SK-N-SH treated with all-trans-retinoic acid at 6 μM for 48 hours (cell line): ENCODE measurements at regions not wholly inside any gene's neighbourhood (a gene's known extent, or its start where the extent isn't known, plus 50 kb on each side); places are given as distances from the start of the nearest gene placed in this dataset.

Source experiments
- ARNTL ChIP-seq: fragments of 450-650 bp; formaldehyde crosslinking; IDR thresholded peaks from 2 replicates; pipeline ENCODE4 v1.5.0; 2020; ENCODE audit warnings: low read depth, mild to moderate bottlenecking, moderate library complexity, borderline replicate concordance
- BACH2 ChIP-seq: fragments of 250-450 bp; sonication (Bioruptor Pico); IDR thresholded peaks from 2 replicates; pipeline ENCODE4 v1.9.0; 2021; ENCODE audit warnings: mild to moderate bottlenecking, borderline replicate concordance
- CSDC2 ChIP-seq: fragments of 250-450 bp; sonication (Bioruptor Pico); IDR thresholded peaks from 2 replicates; pipeline ENCODE4 v1.5.0; 2020; ENCODE audit warnings: mild to moderate bottlenecking, moderate library complexity
- OSR1 ChIP-seq: fragments of 250-450 bp; sonication (Bioruptor Pico); IDR thresholded peaks from 2 replicates; pipeline ENCODE4 v1.8.0; 2022; ENCODE audit warnings: moderate library complexity, mild to moderate bottlenecking, inconsistent platforms
- TCF4 ChIP-seq: fragments of 250-450 bp; sonication (Bioruptor Pico); IDR thresholded peaks from 2 replicates; pipeline ENCODE4 v1.8.0; 2021; ENCODE audit warnings: mild to moderate bottlenecking, moderate library complexity, borderline replicate concordance
- TOX ChIP-seq: fragments of 250-450 bp; sonication (Bioruptor Pico); IDR thresholded peaks from 2 replicates; pipeline ENCODE4 v1.8.0; 2021; ENCODE audit warnings: mild to moderate bottlenecking, moderate library complexity, borderline replicate concordance
- ZC3H10 ChIP-seq: fragments of 250-450 bp; sonication (Bioruptor Pico); IDR thresholded peaks from 2 replicates; pipeline ENCODE4 v1.5.1; 2021; ENCODE audit warnings: mild to moderate bottlenecking, moderate library complexity
- ZFP3 ChIP-seq: fragments of 250-450 bp; sonication (Bioruptor Pico); IDR thresholded peaks from 2 replicates; pipeline ENCODE4 v1.5.0; 2020; ENCODE audit warnings: mild to moderate bottlenecking, moderate library complexity
- ZNF70 ChIP-seq: fragments of 450-650 bp; formaldehyde crosslinking; IDR thresholded peaks from 2 replicates; pipeline ENCODE4 v1.5.0; 2020; ENCODE audit warnings: mild to moderate bottlenecking, moderate library complexity
- TF ChIP-seq, protein P1 (sequence below): fragments of 250-450 bp; sonication (Bioruptor Pico); IDR thresholded peaks from 2 replicates; pipeline ENCODE4 v1.5.1; 2020; ENCODE audit warnings: low read depth, mild to moderate bottlenecking, moderate library complexity
- TF ChIP-seq, protein P2 (sequence below): fragments of 250-450 bp; sonication (Bioruptor Pico); IDR thresholded peaks from 2 replicates; pipeline ENCODE4 v1.8.0; 2020; ENCODE audit warnings: mild to moderate bottlenecking, moderate library complexity, borderline replicate concordance
- TF ChIP-seq, protein P3 (sequence below): fragments of 250-450 bp; sonication (Bioruptor Pico); IDR thresholded peaks from 2 replicates; pipeline ENCODE4 v1.8.0; 2021; ENCODE audit warnings: low read depth, mild to moderate bottlenecking, moderate library complexity, borderline replicate concordance

GRCh38 chr2:194883711-194884110 lies 773.3 kb upstream of the SLC39A10 start:
- TF ChIP-seq, protein P1, sequence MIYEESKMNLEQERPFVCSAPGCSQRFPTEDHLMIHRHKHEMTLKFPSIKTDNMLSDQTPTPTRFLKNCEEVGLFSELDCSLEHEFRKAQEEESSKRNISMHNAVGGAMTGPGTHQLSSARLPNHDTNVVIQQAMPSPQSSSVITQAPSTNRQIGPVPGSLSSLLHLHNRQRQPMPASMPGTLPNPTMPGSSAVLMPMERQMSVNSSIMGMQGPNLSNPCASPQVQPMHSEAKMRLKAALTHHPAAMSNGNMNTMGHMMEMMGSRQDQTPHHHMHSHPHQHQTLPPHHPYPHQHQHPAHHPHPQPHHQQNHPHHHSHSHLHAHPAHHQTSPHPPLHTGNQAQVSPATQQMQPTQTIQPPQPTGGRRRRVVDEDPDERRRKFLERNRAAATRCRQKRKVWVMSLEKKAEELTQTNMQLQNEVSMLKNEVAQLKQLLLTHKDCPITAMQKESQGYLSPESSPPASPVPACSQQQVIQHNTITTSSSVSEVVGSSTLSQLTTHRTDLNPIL (CRISPR knock-in tag): no peak
- TF ChIP-seq ARNTL: no peak
- TF ChIP-seq, protein P2, sequence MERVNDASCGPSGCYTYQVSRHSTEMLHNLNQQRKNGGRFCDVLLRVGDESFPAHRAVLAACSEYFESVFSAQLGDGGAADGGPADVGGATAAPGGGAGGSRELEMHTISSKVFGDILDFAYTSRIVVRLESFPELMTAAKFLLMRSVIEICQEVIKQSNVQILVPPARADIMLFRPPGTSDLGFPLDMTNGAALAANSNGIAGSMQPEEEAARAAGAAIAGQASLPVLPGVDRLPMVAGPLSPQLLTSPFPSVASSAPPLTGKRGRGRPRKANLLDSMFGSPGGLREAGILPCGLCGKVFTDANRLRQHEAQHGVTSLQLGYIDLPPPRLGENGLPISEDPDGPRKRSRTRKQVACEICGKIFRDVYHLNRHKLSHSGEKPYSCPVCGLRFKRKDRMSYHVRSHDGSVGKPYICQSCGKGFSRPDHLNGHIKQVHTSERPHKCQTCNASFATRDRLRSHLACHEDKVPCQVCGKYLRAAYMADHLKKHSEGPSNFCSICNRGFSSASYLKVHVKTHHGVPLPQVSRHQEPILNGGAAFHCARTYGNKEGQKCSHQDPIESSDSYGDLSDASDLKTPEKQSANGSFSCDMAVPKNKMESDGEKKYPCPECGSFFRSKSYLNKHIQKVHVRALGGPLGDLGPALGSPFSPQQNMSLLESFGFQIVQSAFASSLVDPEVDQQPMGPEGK (CRISPR knock-in tag): no peak
- TF ChIP-seq CSDC2: no peak
- TF ChIP-seq ZNF70 (CRISPR knock-in tag): no peak
- no peak for TF ChIP-seq TOX (CRISPR knock-in tag)
- TF ChIP-seq BACH2 (CRISPR knock-in tag): no peak
- TF ChIP-seq OSR1 (CRISPR knock-in tag): no peak
- TF ChIP-seq TCF4 (CRISPR knock-in tag): no peak
- no peak for TF ChIP-seq ZFP3 (CRISPR knock-in tag)
- TF ChIP-seq, protein P3, sequence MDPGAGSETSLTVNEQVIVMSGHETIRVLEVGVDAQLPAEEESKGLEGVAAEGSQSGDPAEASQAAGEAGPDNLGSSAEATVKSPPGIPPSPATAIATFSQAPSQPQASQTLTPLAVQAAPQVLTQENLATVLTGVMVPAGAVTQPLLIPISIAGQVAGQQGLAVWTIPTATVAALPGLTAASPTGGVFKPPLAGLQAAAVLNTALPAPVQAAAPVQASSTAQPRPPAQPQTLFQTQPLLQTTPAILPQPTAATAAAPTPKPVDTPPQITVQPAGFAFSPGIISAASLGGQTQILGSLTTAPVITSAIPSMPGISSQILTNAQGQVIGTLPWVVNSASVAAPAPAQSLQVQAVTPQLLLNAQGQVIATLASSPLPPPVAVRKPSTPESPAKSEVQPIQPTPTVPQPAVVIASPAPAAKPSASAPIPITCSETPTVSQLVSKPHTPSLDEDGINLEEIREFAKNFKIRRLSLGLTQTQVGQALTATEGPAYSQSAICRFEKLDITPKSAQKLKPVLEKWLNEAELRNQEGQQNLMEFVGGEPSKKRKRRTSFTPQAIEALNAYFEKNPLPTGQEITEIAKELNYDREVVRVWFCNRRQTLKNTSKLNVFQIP (CRISPR knock-in tag): no peak
- no peak for TF ChIP-seq ZC3H10 (CRISPR knock-in tag)
